ENCODE measurements at regions not wholly inside any gene's neighbourhood (a gene's known extent, or its start where the extent isn't known, plus 50 kb on each side); places are given as distances from the start of the nearest gene placed in this dataset.
"Not testable (repeated sequence)": the region's sequence is repeated elsewhere in the genome, so short reads cannot be mapped to it uniquely, and the experiment has no call there.

DNA sequence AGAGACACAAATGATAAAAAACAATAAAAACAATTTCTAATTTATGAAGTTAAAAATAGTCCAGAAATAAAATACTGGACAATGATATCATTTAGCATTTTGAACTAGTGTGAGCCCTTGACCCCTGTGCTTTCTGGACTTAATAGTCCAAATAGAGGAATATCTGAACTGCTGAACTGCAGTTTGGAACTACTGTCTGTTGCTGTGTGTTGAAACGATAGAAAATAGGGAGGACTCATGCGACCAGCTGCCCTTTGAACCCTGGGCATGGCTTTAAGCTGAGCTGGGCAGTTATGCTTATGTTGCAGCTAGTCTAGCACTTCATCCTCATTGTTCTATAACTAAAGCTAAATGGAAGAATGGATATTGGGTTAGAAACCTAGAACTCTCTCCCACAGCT, 99.5 kb downstream of the FMR1NB start:
- no peak for DNase-seq
- intact Hi-C loops (cut with DNase I): no loop called here

DNA sequence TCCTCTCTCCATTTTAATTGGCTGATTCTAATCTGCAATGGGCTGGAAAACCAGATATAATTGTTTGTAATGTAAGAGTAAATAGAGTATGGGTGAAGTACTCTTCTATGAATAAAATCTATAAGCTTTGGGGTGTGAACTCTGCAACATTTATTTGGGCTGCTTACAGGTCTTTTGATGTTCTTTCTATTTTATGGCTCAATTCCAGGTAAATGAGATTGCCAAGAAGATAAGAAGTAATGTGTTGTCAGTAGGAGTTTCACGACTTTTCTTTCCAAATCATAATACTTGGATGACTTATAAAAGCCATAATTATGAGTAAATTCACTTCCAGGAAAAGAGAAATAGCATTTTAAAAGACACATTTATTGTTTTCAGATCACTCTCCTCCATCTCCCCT, 103.5 kb downstream of the FMR1NB start:
- no peak for DNase-seq
- intact Hi-C loops (cut with DNase I): no loop called here

GRCh38 chrX:148120151-148120550, 139.0 kb downstream of the FMR1NB start:
- intact Hi-C loops (cut with DNase I): no loop called here
- DNase-seq: no peak

GRCh38 chrX:148120999-148121623, 140.0 kb downstream of the FMR1NB start:
- no peak for DNase-seq
- intact Hi-C loops (cut with DNase I): no loop called here

DNA sequence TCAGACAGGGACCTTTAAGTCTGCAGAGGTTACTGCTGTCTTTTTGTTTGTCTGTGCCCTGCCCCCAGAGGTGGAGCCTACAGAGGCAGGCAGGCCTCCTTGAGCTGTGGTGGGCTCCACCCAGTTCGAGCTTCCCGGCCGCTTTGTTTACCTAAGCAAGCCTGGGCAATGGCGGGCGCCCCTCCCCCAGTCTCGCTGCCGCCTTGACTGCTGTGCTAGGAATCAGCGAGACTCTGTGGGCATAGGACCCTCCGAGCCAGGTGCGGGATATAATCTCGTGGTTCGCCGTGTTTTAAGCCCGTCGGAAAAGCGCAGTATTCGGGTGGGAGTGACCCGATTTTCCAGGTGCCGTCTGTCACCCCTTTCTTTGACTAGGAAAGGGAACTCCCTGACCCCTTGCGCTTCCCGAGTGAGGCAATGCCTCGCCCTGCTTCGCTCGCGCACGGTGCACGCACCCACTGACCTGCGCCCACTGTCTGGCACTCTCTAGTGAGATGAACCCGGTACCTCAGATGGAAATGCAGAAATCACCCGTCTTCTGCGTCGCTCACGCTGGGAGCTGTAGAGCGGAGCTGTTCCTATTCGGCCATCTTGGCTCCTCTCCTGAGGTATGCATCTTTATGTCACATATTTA, 147.9 kb downstream of the FMR1NB start:
- intact Hi-C loops (cut with DNase I): not testable (repeated sequence)
- peak in 2 of 10 donors; percentile 60 to 64 for DNase-seq

DNA sequence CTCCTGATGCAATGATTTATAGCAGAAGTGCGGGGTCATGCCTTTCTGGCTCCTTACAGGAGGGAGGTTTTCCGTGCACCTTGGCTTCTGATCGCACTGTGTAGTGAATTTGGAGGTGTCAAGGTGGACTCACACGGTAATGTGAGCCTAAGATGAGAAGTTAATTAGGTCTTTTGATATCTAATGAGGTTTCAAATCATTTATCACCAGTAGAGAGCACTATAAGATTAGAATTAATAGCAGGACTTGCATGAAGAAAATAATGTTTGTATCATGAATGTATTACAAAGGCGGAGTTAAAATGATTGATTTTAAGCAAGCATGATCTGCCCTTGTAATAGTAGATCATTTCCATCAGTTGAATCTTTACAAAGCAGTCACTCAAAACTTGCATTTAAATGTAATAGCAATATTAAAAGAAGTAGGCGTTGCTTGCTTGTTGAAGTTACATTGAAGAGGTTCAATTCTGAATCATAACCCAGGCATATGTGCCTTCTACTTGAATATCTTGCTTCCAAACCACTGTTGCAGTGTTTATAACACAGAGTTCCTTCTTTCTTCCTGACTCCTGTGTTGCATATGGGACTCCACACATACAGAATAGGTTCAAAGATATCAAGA, 152.1 kb downstream of the FMR1NB start:
- intact Hi-C loops (cut with DNase I): loop anchor here (5.0 to 10.0 kb wide), 2 partner anchors 1154 to 1342 kb away; no protein-coding TSS in a partner anchor
- DNase-seq: no peak

- intact Hi-C loops (cut with DNase I): loop anchor here (5.0 to 10.0 kb wide), 2 partner anchors 1153 to 1340 kb away; no protein-coding TSS in a partner anchor
- DNase-seq: no peak
Measured at GRCh38 chrX:148134578-148134977, 153.4 kb downstream of the FMR1NB start.

- no peak for DNase-seq
- intact Hi-C loops (cut with DNase I): loop anchor here (10.0 kb wide), 1 partner anchor 1339 kb away; no protein-coding TSS in a partner anchor
Measured at GRCh38 chrX:148135738-148136137, 154.6 kb downstream of the FMR1NB start.

DNA sequence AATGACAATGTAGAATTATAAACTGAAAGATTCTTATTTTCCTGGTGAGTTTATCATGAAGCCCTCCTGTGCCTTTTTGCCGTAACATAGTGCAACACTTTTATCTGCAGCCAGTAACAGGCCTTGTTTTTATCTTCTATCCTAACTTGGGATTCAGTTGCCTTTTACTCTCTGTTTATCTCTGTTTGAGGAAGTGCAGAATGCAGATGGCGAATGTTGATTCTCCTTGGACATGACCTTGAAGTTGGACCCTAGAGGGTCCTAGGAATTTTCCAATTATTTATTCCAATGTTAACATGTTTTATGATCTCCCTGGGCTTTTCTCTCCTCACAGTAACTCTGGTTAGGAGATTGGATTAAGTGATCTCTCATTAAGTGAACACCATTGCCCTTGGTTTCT, 165.0 kb downstream of the FMR1NB start:
- intact Hi-C loops (cut with DNase I): no loop called here
- DNase-seq: no peak

DNA sequence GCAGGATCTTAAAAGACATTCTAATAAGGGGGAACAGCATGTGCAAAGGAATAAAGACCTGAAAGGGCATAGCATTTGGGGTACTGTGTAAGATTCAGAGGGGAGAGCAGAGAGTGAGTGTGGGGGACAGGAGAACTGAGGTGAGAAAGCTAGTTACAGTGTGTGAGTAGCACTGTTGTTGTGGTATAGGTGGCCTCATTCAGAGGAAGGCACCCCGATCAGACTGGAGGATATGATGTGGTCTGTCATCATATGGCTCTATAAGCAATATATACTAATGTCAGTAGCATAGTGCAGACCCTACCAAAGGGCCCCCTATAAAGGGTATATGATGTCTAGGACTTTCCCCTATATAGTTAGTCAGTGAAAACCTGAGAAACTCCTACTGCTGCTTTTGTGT, 175.8 kb downstream of the FMR1NB start:
- no peak for DNase-seq
- intact Hi-C loops (cut with DNase I): no loop called here

GRCh38 chrX:148159796-148160195, 178.7 kb downstream of the FMR1NB start:
- DNase-seq: no peak
- intact Hi-C loops (cut with DNase I): no loop called here

DNA sequence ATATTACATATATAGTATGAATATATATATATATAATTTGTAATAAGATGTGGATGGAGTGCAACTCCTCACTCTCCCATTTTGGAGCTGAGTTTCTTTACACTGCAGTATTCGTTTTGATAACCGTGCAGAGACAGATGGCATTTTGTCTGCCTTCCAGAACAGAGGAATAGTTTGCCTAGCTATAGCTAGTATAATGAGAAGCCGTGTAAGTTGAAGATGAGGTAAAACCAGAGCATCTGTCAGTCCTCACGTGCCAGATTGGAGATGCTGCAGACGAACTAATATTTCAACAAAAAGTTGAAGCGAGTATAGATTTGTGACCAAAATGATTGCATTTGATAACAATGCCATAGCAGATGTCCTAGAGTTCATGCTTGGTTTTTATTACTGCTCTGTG, 180.6 kb downstream of the FMR1NB start:
- intact Hi-C loops (cut with DNase I): no loop called here
- no peak for DNase-seq

DNA sequence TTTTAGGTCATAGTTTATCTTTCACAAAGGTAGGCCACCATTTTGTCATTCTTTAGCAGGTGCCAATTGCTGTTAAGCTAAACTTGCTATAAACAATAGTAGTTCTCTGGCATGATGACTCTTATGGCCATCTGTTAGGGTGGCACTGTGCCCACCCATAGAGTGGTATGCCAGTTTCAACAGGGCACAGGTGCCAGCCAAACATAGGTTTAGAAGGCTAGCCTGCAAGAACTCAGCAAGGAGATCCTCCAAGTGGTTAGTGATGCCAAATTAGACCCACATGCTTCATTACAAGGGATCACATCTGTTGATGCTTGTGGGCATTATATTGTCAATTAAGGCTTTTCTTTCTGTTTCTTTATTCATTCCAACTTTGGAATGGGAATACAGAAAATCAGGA, 204.5 kb downstream of the FMR1NB start:
- DNase-seq: no peak
- intact Hi-C loops (cut with DNase I): no loop called here

GRCh38 chrX:148192547-148192946, 211.4 kb downstream of the FMR1NB start:
- DNase-seq: no peak
- intact Hi-C loops (cut with DNase I): no loop called here

DNA sequence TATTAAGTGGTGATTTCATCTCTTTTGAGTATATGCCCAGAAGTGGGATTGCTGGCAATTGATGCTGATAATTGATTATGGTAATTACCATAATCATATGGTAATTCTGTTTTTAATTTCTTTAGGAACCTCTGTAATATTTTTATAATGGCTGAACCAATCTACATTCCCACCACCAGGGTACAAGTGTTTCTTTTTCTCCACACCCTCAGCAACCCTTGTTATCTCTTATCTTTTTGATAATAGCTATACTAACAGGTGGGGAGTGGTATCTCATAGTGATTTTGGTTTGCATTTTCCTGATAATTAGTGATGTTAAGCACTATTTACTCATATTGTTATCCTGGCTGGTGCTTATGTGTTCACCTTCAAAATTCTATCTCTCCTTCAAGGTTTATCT, 212.6 kb downstream of the FMR1NB start:
- intact Hi-C loops (cut with DNase I): no loop called here
- no peak for DNase-seq

GRCh38 chrX:148203531-148203930, 222.4 kb downstream of the FMR1NB start:
- intact Hi-C loops (cut with DNase I): no loop called here

GRCh38 chrX:148204195-148204594, 223.1 kb downstream of the FMR1NB start:
- intact Hi-C loops (cut with DNase I): no loop called here
- DNase-seq: no peak

More at GRCh38 chrX:148203531-148203930, 222.4 kb downstream of the FMR1NB start:
- no peak for DNase-seq

- no peak for DNase-seq
- intact Hi-C loops (cut with DNase I): no loop called here
Measured at GRCh38 chrX:148214786-148215185, 233.6 kb downstream of the FMR1NB start.

GRCh38 chrX:148215726-148216125, 234.6 kb downstream of the FMR1NB start:
- intact Hi-C loops (cut with DNase I): no loop called here
- DNase-seq: no peak

GRCh38 chrX:148223361-148223760, 242.2 kb downstream of the FMR1NB start:
- intact Hi-C loops (cut with DNase I): no loop called here
- no peak for DNase-seq

GRCh38 chrX:148228521-148228920, 247.4 kb downstream of the FMR1NB start:
- no peak for DNase-seq
- intact Hi-C loops (cut with DNase I): no loop called here

DNA sequence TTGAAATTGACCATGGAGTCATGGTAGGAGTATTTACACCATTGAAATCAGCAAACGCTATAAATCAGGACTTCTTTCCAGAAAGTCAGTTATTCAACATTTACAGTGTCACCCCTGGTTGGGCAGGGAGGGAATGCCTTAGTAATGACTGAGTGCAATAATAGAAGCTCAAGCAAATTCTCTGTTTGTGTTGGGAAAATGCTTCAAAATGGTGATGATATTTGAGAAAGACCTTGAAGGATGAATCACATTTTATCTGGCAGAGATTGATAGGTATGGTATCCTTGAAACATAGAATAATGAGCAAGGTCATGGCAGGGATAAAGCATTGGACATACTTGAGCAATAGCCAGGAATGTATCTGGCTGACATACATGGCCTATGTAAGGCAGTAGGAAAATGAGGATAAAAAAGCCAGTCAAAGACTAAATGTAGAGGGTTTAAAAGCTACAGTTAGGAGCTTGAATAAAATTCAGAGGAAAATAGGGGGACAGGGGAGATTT, 248.7 kb downstream of the FMR1NB start:
- intact Hi-C loops (cut with DNase I): no loop called here
- no peak for DNase-seq
